HEK293T (cell line): ENCODE measurements at regions not wholly inside any gene's neighbourhood (a gene's known extent, or its start where the extent isn't known, plus 50 kb on each side); places are given as distances from the start of the nearest gene placed in this dataset.
A peak's percentile ranks its signal among the peaks of the same experiment; 100 is the strongest.
"Not testable (repeated sequence)": the region's sequence is repeated elsewhere in the genome, so short reads cannot be mapped to it uniquely, and the experiment has no call there.

ENCODE experiments used
- CTCF ChIA-PET: fragments of 350-600 bp; formaldehyde crosslinking; extraction: SDS; loops from one replicate; lab custom pipeline; 2021; ENCODE audit warnings: antibody characterized with exemption, inconsistent platforms; lab: Yijun Ruan, JAX
- POLR2A ChIA-PET: fragments of 350-600 bp; formaldehyde crosslinking; extraction: SDS; loops from one replicate; lab custom pipeline; 2020; ENCODE audit warnings: antibody characterized with exemption, inconsistent platforms; lab: Yijun Ruan, JAX
- DNase-seq: peaks from one replicate; pipeline ENCODE4 v3.0.0; 2012; ENCODE audit warnings: mixed read lengths; ENCODE audit errors: extremely low spot score
- ARNT ChIP-seq: fragments of 450-650 bp; IDR thresholded peaks from 2 replicates; pipeline ENCODE4 v1.6.1; 2017; ENCODE audit warnings: mild to moderate bottlenecking
- BHLHE40 ChIP-seq: fragments of 450-650 bp; IDR thresholded peaks from 2 replicates; pipeline ENCODE4 v1.6.1; 2016; ENCODE audit warnings: mild to moderate bottlenecking, moderate library complexity, borderline replicate concordance
- CTBP1 ChIP-seq: fragments of 450-650 bp; IDR thresholded peaks from 2 replicates; pipeline ENCODE4 v1.6.1; 2016; ENCODE audit warnings: borderline replicate concordance
- ELF4 ChIP-seq: fragments of 450-650 bp; IDR thresholded peaks from 2 replicates; pipeline ENCODE4 v1.6.1; 2017; ENCODE audit warnings: antibody characterized with exemption
- FOXA1 ChIP-seq: fragments of 450-650 bp; IDR thresholded peaks from 2 replicates; pipeline ENCODE4 v1.6.1; 2016; ENCODE audit warnings: mild to moderate bottlenecking
- FOXK2 ChIP-seq: fragments of 450-650 bp; IDR thresholded peaks from 2 replicates; pipeline ENCODE4 v1.6.1; 2016; ENCODE audit warnings: mild to moderate bottlenecking
- FOXM1 ChIP-seq: fragments of 450-650 bp; IDR thresholded peaks from 2 replicates; pipeline ENCODE4 v1.6.1; 2017; ENCODE audit warnings: mild to moderate bottlenecking, borderline replicate concordance
- HDGF ChIP-seq: fragments of 450-650 bp; IDR thresholded peaks from 2 replicates; pipeline ENCODE4 v1.6.1; 2017; ENCODE audit warnings: antibody characterized with exemption, borderline replicate concordance
- L3MBTL2 ChIP-seq: fragments of 450-650 bp; conservative IDR thresholded peaks from 2 replicates; pipeline ENCODE4 v1.6.1; 2016; ENCODE audit warnings: mild to moderate bottlenecking
- LEF1 ChIP-seq: fragments of 450-650 bp; IDR thresholded peaks from 2 replicates; pipeline ENCODE4 v1.6.1; 2017; ENCODE audit warnings: mild to moderate bottlenecking, borderline replicate concordance
- NFRKB ChIP-seq: fragments of 450-650 bp; IDR thresholded peaks from 2 replicates; pipeline ENCODE4 v1.6.1; 2016; ENCODE audit warnings: mild to moderate bottlenecking, moderate library complexity
- SP1 ChIP-seq: fragments of 450-650 bp; IDR thresholded peaks from 2 replicates; pipeline ENCODE4 v1.6.1; 2017
- SUZ12 ChIP-seq: fragments of 450-650 bp; IDR thresholded peaks from 2 replicates; pipeline ENCODE4 v1.6.1; 2016; ENCODE audit warnings: mild to moderate bottlenecking
- TARDBP ChIP-seq: fragments of 450-650 bp; IDR thresholded peaks from 2 replicates; pipeline ENCODE4 v1.6.1; 2016
- ZNF384 ChIP-seq: fragments of 450-650 bp; IDR thresholded peaks from 2 replicates; pipeline ENCODE4 v1.6.1; 2016
- TF ChIP-seq, protein P1 (sequence below): fragments of 450-650 bp; IDR thresholded peaks from 2 replicates; pipeline ENCODE4 v1.6.1; 2016

DNA sequence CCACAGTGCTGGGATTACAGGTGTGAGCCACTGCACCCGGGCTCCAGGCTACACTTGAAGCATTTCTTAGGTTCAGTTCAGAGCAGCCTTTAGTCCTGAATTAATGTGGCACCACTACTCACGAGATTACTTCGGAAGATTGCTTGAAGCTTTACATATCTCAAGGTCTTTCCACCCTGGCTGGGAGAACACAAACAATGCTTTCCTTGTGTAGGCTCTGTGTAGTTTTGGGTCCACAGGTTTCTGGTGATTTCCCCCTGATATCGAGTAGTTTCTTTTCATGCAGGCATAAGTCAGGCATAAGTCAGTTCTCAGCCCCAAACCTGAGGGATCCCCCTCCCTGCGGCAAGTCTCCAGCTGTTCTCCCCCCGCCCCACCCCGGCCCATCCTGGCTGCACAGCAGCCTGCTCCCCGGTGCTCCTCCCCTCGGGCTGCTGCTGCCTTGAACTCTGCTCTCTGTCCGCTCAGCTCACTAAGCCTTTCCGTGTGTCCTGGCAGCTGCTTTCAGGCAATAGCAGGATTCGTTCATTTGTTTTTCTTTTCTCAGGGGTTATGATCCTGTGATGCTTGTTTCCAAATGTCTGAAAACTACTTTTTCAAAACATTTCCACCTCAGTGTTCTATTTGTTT is 417.7 kb downstream of the TMEM121 start:
- ChIA-PET CTCF (no interaction called here), POLR2A (no interaction called here)
- no peak for TF ChIP-seq FOXA1
- no peak for TF ChIP-seq L3MBTL2
- DNase-seq: no peak

DNA sequence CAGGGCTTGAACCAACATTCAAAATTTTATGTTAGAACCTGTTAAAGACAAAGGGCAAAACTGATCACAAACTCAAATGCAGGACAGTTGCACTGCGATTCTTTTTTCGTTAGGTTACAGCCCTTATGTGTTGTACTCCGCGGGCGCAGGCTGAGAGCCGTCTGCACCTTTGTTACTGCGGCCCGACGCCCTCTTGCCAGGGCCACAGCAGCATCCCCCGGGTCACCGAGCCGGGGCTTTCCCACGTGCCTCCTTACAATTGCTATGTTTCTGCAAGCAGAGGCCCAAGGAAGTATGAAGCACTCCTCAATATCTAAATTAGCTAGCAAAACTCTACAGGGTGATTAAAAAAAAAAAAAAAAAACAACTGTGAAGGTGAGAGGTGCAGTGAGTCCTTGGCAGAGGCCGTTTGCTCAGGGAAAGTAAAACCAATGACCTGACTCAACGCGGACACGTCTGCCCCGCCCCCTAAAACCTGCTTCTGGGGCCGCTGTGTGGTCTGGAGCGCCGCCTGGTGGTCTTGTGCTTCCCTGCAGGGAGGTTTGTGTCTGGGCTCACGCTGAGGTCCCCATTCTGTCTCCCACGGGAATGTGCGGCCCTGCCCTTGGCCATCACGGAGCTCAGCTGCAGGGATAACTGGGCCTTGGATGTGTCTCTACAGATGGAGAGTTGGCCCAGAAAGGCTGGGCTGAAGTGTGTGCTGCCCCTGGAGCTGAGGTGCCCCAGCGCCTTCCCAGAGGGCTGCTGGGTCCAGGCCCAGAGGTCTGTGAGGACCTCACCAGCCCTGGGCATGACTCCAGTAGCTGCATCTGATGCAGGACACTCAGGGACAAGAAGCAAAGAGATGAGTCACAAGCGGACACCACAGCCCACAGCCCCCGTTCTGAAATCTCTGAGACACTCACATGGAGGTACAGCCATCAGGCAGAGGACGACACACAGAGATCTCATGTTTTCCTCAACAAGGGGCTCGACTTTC is 418.5 kb downstream of the TMEM121 start:
- CTCF ChIA-PET: interaction anchor here (0.7 kb wide), 1 partner anchor 38 kb away, joined by 4 read pairs; no protein-coding TSS in a partner anchor

DNA sequence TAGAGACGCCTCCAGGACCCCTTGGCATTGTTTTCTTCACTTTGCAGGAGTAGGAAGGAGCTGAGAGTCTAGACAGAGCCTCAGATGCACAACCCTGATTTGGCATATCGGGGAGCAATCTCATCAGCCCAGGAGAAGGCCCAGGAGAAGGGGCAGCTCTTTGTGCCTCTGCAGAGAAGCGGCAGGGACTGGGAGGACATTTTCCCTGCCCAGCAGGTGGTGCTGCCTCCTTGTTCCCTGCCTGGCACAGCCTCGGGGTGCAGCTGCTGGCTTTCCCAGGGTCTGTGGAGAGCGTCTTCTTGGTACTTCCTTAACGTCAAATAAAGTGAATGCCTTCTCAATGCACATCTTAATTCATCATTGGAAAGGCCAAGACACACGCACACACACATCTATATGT is 419.5 kb downstream of the TMEM121 start:
- DNase-seq: no peak
- ChIA-PET POLR2A (no interaction called here), CTCF (interaction anchor here (0.7 kb wide), 1 partner anchor 37 kb away, joined by 4 read pairs; no protein-coding TSS in a partner anchor)
- TF ChIP-seq SUZ12 (no peak), HDGF (no peak), SP1 (no peak), L3MBTL2 (no peak), CTBP1 (no peak), FOXK2 (no peak), FOXA1 (no peak), FOXM1 (no peak), ARNT (no peak), NFRKB (no peak), LEF1 (no peak), TARDBP (no peak), ELF4 (no peak), ZNF384 (no peak), BHLHE40 (no peak)
- TF ChIP-seq, protein P1, sequence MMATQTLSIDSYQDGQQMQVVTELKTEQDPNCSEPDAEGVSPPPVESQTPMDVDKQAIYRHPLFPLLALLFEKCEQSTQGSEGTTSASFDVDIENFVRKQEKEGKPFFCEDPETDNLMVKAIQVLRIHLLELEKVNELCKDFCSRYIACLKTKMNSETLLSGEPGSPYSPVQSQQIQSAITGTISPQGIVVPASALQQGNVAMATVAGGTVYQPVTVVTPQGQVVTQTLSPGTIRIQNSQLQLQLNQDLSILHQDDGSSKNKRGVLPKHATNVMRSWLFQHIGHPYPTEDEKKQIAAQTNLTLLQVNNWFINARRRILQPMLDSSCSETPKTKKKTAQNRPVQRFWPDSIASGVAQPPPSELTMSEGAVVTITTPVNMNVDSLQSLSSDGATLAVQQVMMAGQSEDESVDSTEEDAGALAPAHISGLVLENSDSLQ: no peak

More for the DNA sequence above, 418.5 kb downstream of the TMEM121 start:
- TF ChIP-seq ARNT (no peak), SUZ12 (no peak), SP1 (no peak), ZNF384 (no peak), FOXM1 (no peak), ELF4 (no peak), LEF1 (no peak), FOXK2 (no peak), CTBP1 (no peak), NFRKB (no peak), FOXA1 (no peak), L3MBTL2 (no peak), BHLHE40 (no peak), TARDBP (no peak), HDGF (no peak)
- TF ChIP-seq, protein P1: no peak
- POLR2A ChIA-PET: no interaction called here
- peak; percentile 73 for DNase-seq

DNA sequence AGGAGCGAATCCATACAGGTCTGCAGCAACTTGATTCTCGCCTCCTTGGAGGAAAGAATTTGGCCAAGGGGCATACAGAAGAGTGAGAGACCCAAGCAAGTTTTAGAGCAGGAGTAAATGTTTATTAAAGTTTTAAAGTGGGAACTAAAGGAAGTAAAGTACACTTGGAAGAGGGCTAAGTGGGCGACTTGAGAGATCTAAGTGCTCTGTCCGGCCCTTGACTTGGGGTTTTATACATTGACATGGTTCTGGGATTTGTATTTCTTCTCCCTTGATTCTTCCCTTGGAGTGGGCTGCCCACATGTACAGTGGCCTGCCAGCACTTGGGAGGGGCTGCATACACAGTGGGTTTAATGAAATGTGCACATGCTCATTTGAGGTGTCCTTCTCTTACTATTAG is 421.2 kb downstream of the TMEM121 start:
- ChIA-PET CTCF (no interaction called here), POLR2A (no interaction called here)
- DNase-seq: no peak
- TF ChIP-seq ZNF384: no peak
- TF ChIP-seq, protein P1: no peak

DNA sequence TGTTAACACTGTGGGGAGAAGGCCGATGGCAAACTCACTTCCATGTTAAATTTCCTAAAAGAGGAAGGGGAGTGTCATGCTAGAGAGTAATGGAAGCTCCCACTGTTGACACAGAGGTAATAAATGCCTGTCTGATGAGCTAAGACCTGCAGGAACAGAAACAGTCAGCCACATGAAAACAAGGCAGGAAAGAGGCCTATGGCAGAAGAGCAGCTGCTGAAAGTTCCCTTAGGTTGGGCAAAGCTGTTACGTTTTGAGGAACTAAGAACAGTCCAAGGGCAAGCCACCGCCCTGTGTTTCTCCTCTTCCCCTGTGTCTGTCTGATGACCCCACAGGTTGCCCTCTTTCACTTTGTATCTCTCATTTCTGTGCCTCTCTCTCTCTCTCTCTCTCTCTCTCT is 422.6 kb downstream of the TMEM121 start:
- CTCF ChIA-PET, POLR2A ChIA-PET, DNase-seq: not testable (repeated sequence)

DNA sequence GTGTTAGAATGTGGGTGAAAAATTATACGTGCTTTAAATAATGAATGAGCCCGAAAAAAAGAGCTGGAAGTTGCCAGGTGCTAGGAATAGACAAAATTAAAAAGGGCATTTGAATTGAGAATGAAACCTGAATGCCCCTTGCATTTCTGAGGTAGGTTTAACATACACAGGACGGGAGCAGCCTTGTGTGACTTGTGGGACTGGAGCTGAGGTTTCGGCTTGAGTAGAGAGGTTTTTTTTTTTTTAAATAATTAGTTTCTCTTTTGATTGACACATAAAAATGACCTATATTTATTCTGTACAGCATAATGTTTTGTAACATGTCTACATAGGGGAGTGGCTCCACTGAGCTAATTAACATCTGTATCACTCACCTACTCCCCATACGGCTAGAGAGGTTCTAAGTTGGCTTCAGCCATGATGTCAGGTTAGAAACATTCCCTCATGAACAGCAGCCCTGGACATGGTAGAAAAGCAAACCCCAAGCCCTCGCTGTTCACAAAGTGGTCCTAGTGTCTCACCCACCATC is 424.0 kb downstream of the TMEM121 start:
- POLR2A ChIA-PET, DNase-seq: not testable (repeated sequence)
- CTCF ChIA-PET: interaction anchor here (0.6 kb wide), 1 partner anchor 422 kb away, joined by 3 read pairs; no protein-coding TSS in a partner anchor

DNA sequence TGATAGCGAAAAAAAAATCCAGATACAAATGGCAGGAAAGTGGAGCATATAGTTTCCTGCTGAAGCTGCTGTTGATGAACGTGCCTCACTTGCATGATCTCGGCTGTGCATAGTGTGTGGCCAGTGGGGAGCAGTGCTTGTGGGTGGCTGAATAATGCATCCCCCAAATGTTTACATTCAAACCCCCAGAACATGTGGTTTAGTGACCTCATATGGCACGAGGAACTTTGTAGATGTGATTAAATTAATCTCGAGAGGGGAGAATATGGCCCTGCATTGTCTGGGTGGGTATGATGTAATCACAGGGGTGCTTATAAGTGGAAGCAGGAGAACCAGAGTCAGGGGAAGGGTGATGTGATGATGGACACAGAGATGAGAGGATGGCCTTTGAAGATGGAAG is 425.0 kb downstream of the TMEM121 start:
- DNase-seq: no peak
- POLR2A ChIA-PET: no interaction called here
- CTCF ChIA-PET: no interaction called here
- TF ChIP-seq SP1 (no peak), ARNT (no peak), FOXM1 (no peak), FOXK2 (no peak), ZNF384 (no peak)
- TF ChIP-seq, protein P1: no peak
